Body of pancreas (tissue), 4 donors: ENCODE measurements at regions not wholly inside any gene's neighbourhood (a gene's known extent, or its start where the extent isn't known, plus 50 kb on each side); places are given as distances from the start of the nearest gene placed in this dataset.

Source experiments
- ATAC-seq: fragments of 150-250 bp; one replicate; pipeline ENCODE4 v1.9.1; 2016
- DNase-seq, 4 donors: peaks; one replicate each; pipeline ENCODE4 v3.0.0-alpha.2; 2019
- H3K27ac ChIP-seq, 4 donors: fragments of 200-600 bp; sonication (generic); 1 replicate in 3 of 4; 2 replicates in 1 of 4; pipeline versions ENCODE4 v1.5.1 to v1.6.1; 2016 to 2019; ENCODE audit warnings: mild to moderate bottlenecking in 1 of 4, mixed read lengths in 1 of 4, moderate library complexity in 1 of 4
- H3K27me3 ChIP-seq, 2 donors: fragments of 200-600 bp; sonication (generic); one replicate each; pipeline ENCODE4 v1.6.0; 2016; ENCODE audit warnings: mild to moderate bottlenecking in 1 of 2
- H3K36me3 ChIP-seq, 2 donors: fragments of 200-600 bp; sonication (generic); replicated peaks in 1 of 2; 2 replicates each; pipeline ENCODE4 v1.5.1; 2016; ENCODE audit warnings: low read depth in 2 of 2; ENCODE audit not compliant: insufficient read depth in 1 of 2
- H3K4me1 ChIP-seq: fragments of 200-600 bp; sonication (generic); one replicate; pipeline ENCODE4 v1.6.0; 2016
- H3K4me3 ChIP-seq, 2 donors: fragments of 200-600 bp; sonication (generic); 1 replicate in 1 of 2; 2 replicates in 1 of 2; pipeline ENCODE4 v1.5.1; 2016 to 2019
- H3K9me3 ChIP-seq, 3 donors: fragments of 200-600 bp; sonication (generic); 1 replicate in 2 of 3; 2 replicates in 1 of 3; pipeline ENCODE4 v1.5.1; 2016
- CTCF ChIP-seq, 7 experiments: fragments of 450-650 bp in 4 of 7; fragments of 200-600 bp in 3 of 7; sonication (generic) in 3 of 7; IDR thresholded peaks; one replicate each; pipeline ENCODE4 v1.5.1; 2016 to 2019; ENCODE audit warnings: antibody characterized with exemption in 7 of 7
- POLR2A ChIP-seq, 3 donors: fragments of 450-650 bp; IDR thresholded peaks; one replicate each; pipeline ENCODE4 v1.6.1; 2016; ENCODE audit warnings: antibody characterized with exemption in 3 of 3, mild to moderate bottlenecking in 2 of 3
- WGBS, 2 donors: methylation state at CpG; one replicate each; pipeline ENCODE4 v1.1.5; 2017; 5-methylcytosine and 5-hydroxymethylcytosine counted together
- intact Hi-C: fragments of 100-400 bp; cut with DNase I; formaldehyde crosslinking; loops from one replicate; pipeline ENCODE4 v1.15.1; 2023

- DNase-seq (no peak), ATAC-seq (no peak)
- intact Hi-C loops: no loop called here
- Histone ChIP-seq H3K36me3 (no peaks in the 10 kb centered on the region), H3K9me3 (no peaks in the 10 kb centered on the region), H3K4me1 (no peaks in the 10 kb centered on the region), H3K4me3 (no peak overlapping the region), H3K27me3 (no peaks in the 10 kb centered on the region), H3K27ac (no peak overlapping the region)
- TF ChIP-seq POLR2A (IDR thresholded peaks at IDR 0.05): no peak
- no peak for TF ChIP-seq CTCF (IDR thresholded peaks at IDR 0.05)
These were observed 311.2 kb downstream of the SLITRK5 start for GRCh38 chr13:87982400-87982799.

- intact Hi-C loops: no loop called here
- Histone ChIP-seq H3K4me1 (no peaks in the 10 kb centered on the region), H3K27ac (no peak overlapping the region), H3K27me3 (no peaks in the 10 kb centered on the region), H3K36me3 (no peaks in the 10 kb centered on the region), H3K9me3 (no peaks in the 10 kb centered on the region), H3K4me3 (no peak overlapping the region)
- ATAC-seq (no peak), DNase-seq (no peak)
- TF ChIP-seq CTCF (IDR thresholded peaks at IDR 0.05) (no peak), POLR2A (IDR thresholded peaks at IDR 0.05) (no peak)
These were observed 315.6 kb downstream of the SLITRK5 start for GRCh38 chr13:87986639-87987250.

GRCh38 chr13:87998081-87998480 lies 326.9 kb downstream of the SLITRK5 start:
- H3K36me3 ChIP-seq: no peaks in the 10 kb centered on the region
- WGBS, 2 donors: 55 to 75% methylated on average over 1 of the region's 1 CpG

GRCh38 chr13:87999240-87999700 lies 328.1 kb downstream of the SLITRK5 start:
- ATAC-seq: no peak
- 69 to 76% methylated on average over 1 of the region's 1 CpG for WGBS, 2 donors
- H3K27ac ChIP-seq: no peak overlapping the region
- H3K4me1 ChIP-seq: no peaks in the 10 kb centered on the region
- TF ChIP-seq POLR2A (IDR thresholded peaks at IDR 0.05) (no peak), CTCF (IDR thresholded peaks at IDR 0.05) (no peak)
- no peak overlapping the region for H3K4me3 ChIP-seq
- H3K36me3 ChIP-seq: no peaks in the 10 kb centered on the region
- DNase-seq: no peak
- H3K9me3 ChIP-seq: no peaks in the 10 kb centered on the region
- no peaks in the 10 kb centered on the region for H3K27me3 ChIP-seq
- intact Hi-C loops: no loop called here

More at GRCh38 chr13:87998081-87998480, 326.9 kb downstream of the SLITRK5 start:
- H3K9me3 ChIP-seq: no peaks in the 10 kb centered on the region
- H3K27me3 ChIP-seq: no peaks in the 10 kb centered on the region
- no peak for TF ChIP-seq POLR2A (IDR thresholded peaks at IDR 0.05)
- TF ChIP-seq CTCF (IDR thresholded peaks at IDR 0.05): no peak
- H3K4me3 ChIP-seq: no peak overlapping the region
- DNase-seq (no peak), ATAC-seq (no peak)
- intact Hi-C loops: no loop called here
- no peaks in the 10 kb centered on the region for H3K4me1 ChIP-seq
- H3K27ac ChIP-seq: no peak overlapping the region

GRCh38 chr13:87999788-88000187 lies 328.6 kb downstream of the SLITRK5 start:
- H3K4me3 ChIP-seq: no peak overlapping the region
- ATAC-seq (no peak), DNase-seq (no peak)
- H3K36me3 ChIP-seq: no peaks in the 10 kb centered on the region
- 85 to 95% methylated on average over 1 of the region's 1 CpG for WGBS, 2 donors
- no peaks in the 10 kb centered on the region for H3K27me3 ChIP-seq
- H3K4me1 ChIP-seq: no peaks in the 10 kb centered on the region
- TF ChIP-seq CTCF (IDR thresholded peaks at IDR 0.05): no peak
- no peak for TF ChIP-seq POLR2A (IDR thresholded peaks at IDR 0.05)
- intact Hi-C loops: no loop called here
- no peaks in the 10 kb centered on the region for H3K9me3 ChIP-seq
- H3K27ac ChIP-seq: no peak overlapping the region
